LNCAP (cell line): ENCODE measurements at regions not wholly inside any gene's neighbourhood (a gene's known extent, or its start where the extent isn't known, plus 50 kb on each side); places are given as distances from the start of the nearest gene placed in this dataset.

Experiments used
- CTCF ChIP-seq: fragments of 450-650 bp; IDR thresholded peaks from 2 replicates; pipeline ENCODE4 v1.5.1; 2017; ENCODE audit warnings: mild to moderate bottlenecking

- TF ChIP-seq CTCF = no peak
These were observed 183.7 kb downstream of the BRD1 start for GRCh38 chr22:49643998-49644397.

- TF ChIP-seq CTCF = no peak
These were observed 184.2 kb downstream of the BRD1 start for GRCh38 chr22:49643466-49643865.

GRCh38 chr22:49642741-49643140, 184.9 kb downstream of the BRD1 start:
- no peak for TF ChIP-seq CTCF

GRCh38 chr22:49642331-49642730, 185.3 kb downstream of the BRD1 start:
- no peak for TF ChIP-seq CTCF

- TF ChIP-seq CTCF = no peak
These were observed 185.8 kb downstream of the BRD1 start for GRCh38 chr22:49641770-49642313.

GRCh38 chr22:49640366-49641095, 187.1 kb downstream of the BRD1 start:
- no peak for TF ChIP-seq CTCF

- no peak for TF ChIP-seq CTCF
These were observed 187.7 kb downstream of the BRD1 start for GRCh38 chr22:49639956-49640355.
